ENCODE measurements at regions not wholly inside any gene's neighbourhood (a gene's known extent, or its start where the extent isn't known, plus 50 kb on each side); places are given as distances from the start of the nearest gene placed in this dataset.

DNA sequence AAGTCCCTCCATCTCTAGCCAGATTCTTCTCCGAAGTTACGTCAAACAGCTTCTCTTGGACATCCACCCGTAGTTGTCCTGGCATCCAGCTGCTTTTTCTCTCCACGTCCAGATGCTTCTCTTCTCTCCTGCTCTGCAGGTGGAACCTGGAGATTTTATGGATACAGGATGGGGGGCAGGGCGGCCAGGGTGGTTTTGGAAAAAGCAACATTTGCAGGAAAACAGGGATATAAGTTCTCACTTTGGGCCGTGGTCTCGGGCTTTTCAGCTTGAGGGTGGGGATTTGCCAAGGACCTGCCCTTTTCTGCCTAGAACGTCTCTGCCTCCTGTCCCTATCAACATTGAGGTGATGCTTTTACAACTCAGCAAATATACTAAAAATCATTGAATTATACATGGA lies 1941.6 kb upstream of the C9orf72 start:
- H3K4me2 ChIP-seq (ENCODE audit: low read depth, low read length) = no peak overlapping the region
- H3K14ac ChIP-seq (replicated peaks; ENCODE audit: low read depth, low read length) = no peak overlapping the region
- no peaks in the 10 kb centered on the region for H4K20me1 ChIP-seq (ENCODE audit: insufficient read depth, low read length)
- H3K56ac ChIP-seq (ENCODE audit: extremely low read depth, insufficient read depth, low read length) = no peak overlapping the region
- H3K23ac ChIP-seq (ENCODE audit: low read depth, low read length) = no peak overlapping the region
- H3K4me1 ChIP-seq (ENCODE audit: control insufficient read depth, insufficient read depth, low read length) = no peaks in the 10 kb centered on the region
- H2BK15ac ChIP-seq (ENCODE audit: low read depth, low read length) = no peak overlapping the region
- H4K5ac ChIP-seq (ENCODE audit: low read depth, low read length) = no peak overlapping the region
- CTCF ChIA-PET = no interaction called here
- no peak overlapping the region for H2AK9ac ChIP-seq (replicated peaks; ENCODE audit: low read depth, low read length, poor library complexity)
- no peaks in the 10 kb centered on the region for H3K79me1 ChIP-seq (ENCODE audit: low read depth in 1 of 2, low read length in 2 of 2)
- intact Hi-C loops (cut with micrococcal nuclease) = no loop called here
- H2AFZ ChIP-seq (replicated peaks; ENCODE audit: low read length, poor library complexity) = no peak overlapping the region
- H2BK5ac ChIP-seq (ENCODE audit: low read depth, low read length, poor library complexity, severe bottlenecking) = no peak overlapping the region
- H4K91ac ChIP-seq (ENCODE audit: insufficient read depth, low read depth, low read length) = no peak overlapping the region
- H3K36me3 ChIP-seq (ENCODE audit: control insufficient read depth, insufficient read depth, low read length) = no peaks in the 10 kb centered on the region
- no peak overlapping the region for H2BK20ac ChIP-seq (ENCODE audit: low read depth, low read length)
- H3K9me3 ChIP-seq (ENCODE audit: control insufficient read depth, insufficient read depth, low read length) = peaks cover 7% of the 10 kb centered on the region
- no peaks in the 10 kb centered on the region for H3K9me1 ChIP-seq (ENCODE audit: insufficient read depth, low read length)
- DNase-seq (no peak), ATAC-seq (ENCODE audit: low read depth) (no peak)
- in situ Hi-C loops (cut with MboI; ENCODE audit: low sequenced_read_pairs) = no loop called here
- BruUV-seq (replicated peaks) = no TSS peak
- H3K27me3 ChIP-seq (ENCODE audit: control insufficient read depth, insufficient read depth, low read length) = no peaks in the 10 kb centered on the region
- TF ChIP-seq CHD1 (IDR thresholded peaks at IDR 0.05; ENCODE audit: low read depth, low read length) = no peak
- TF ChIP-seq RFX5 (IDR thresholded peaks at IDR 0.05; ENCODE audit: low read depth, low read length) = no peak
- no peak for TF ChIP-seq CEBPB (IDR thresholded peaks at IDR 0.05; ENCODE audit: low read depth, low read length)
- no peak for TF ChIP-seq MAFK (IDR thresholded peaks at IDR 0.05; ENCODE audit: low read depth, low read length)
- no peak for TF ChIP-seq MAZ (IDR thresholded peaks at IDR 0.05; ENCODE audit: borderline replicate concordance, low read depth, low read length)
- H3K27ac ChIP-seq (ENCODE audit: insufficient read depth, low read length) = no peak overlapping the region
- dilution Hi-C loops (cut with HindIII; ENCODE audit: low sequenced_read_pairs, unreplicated experiment) = no loop called here
- no peak overlapping the region for H2BK120ac ChIP-seq (ENCODE audit: low read depth, low read length)
- H3K4ac ChIP-seq (ENCODE audit: low read depth, low read length) = no peak overlapping the region
- no peak overlapping the region for H3K18ac ChIP-seq (ENCODE audit: low read depth, low read length)
- no CpG with 5 or more reads among the region's 8 CpGs for WGBS, 2 experiments (ENCODE audit: extremely low coverage in 2 of 2, insufficient read length in 1 of 2)
- no peak overlapping the region for H3K4me3 ChIP-seq (ENCODE audit: insufficient read depth, low read depth, low read length)
- POLR2A ChIA-PET (ENCODE audit: unreplicated experiment) = no interaction called here
- no peak overlapping the region for H2AK5ac ChIP-seq (ENCODE audit: low read depth, low read length)
- no peak overlapping the region for H3K9ac ChIP-seq (ENCODE audit: low read depth, low read length)
- no peak overlapping the region for H4K8ac ChIP-seq (ENCODE audit: low read depth in 2 of 2, low read length in 2 of 2)
